OCI-LY3 (cell line): ENCODE measurements at regions not wholly inside any gene's neighbourhood (a gene's known extent, or its start where the extent isn't known, plus 50 kb on each side); places are given as distances from the start of the nearest gene placed in this dataset.

ENCODE experiments used
- EZH2phosphoT487 ChIP-seq: fragments of 200-600 bp; shearing (Covaris generic); IDR thresholded peaks from 2 replicates; pipeline ENCODE4 v1.6.1; 2018; ENCODE audit warnings: antibody characterized with exemption, mixed run types, low read depth
- TF ChIP-seq, protein P1 (sequence below): fragments of 200-600, 300-600 bp; sonication (generic); IDR thresholded peaks from 2 replicates; pipeline ENCODE4 v1.5.1; 2014; ENCODE audit warnings: antibody characterized with exemption, low read length, low read depth

DNA sequence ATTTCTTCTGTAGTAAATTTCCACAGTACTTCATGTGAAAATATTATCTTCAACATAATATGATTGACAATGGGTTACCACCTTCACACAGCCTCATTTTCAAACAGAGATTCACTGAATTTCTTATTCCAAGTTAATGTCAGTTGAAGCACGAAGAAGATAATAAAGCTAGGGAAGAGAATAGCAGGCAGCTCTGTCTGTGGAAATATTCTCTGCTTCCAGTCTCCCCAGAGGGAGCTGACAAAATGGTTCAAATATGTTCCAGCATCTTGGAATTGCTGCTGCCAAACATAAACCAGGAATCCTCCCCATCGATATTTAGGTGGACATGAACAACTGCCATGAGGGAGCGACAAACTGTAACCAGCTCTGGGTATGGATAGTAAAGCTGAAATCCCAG, 224.8 kb downstream of the GJA1 start:
- TF ChIP-seq, protein P1, sequence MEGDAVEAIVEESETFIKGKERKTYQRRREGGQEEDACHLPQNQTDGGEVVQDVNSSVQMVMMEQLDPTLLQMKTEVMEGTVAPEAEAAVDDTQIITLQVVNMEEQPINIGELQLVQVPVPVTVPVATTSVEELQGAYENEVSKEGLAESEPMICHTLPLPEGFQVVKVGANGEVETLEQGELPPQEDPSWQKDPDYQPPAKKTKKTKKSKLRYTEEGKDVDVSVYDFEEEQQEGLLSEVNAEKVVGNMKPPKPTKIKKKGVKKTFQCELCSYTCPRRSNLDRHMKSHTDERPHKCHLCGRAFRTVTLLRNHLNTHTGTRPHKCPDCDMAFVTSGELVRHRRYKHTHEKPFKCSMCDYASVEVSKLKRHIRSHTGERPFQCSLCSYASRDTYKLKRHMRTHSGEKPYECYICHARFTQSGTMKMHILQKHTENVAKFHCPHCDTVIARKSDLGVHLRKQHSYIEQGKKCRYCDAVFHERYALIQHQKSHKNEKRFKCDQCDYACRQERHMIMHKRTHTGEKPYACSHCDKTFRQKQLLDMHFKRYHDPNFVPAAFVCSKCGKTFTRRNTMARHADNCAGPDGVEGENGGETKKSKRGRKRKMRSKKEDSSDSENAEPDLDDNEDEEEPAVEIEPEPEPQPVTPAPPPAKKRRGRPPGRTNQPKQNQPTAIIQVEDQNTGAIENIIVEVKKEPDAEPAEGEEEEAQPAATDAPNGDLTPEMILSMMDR = no peak
- no peak for TF ChIP-seq EZH2phosphoT487
